Fibroblast of lung (primary cell): ENCODE measurements at regions not wholly inside any gene's neighbourhood (a gene's known extent, or its start where the extent isn't known, plus 50 kb on each side); places are given as distances from the start of the nearest gene placed in this dataset.

Source experiments
- DNase-seq, 2 donors: peaks; one replicate each; pipeline versions ENCODE4 v3.0.0 to v3.0.0-alpha.2; 2010; ENCODE audit warnings: low read depth in 2 of 2
- H2AFZ ChIP-seq: 2 replicates; pipeline ENCODE4 v1.5.1; 2012; ENCODE audit warnings: low read length, control low read depth, inconsistent platforms
- H3K27ac ChIP-seq: 2 replicates; pipeline ENCODE4 v1.5.1; 2011; ENCODE audit warnings: low read length, control low read depth; ENCODE audit not compliant: insufficient read depth
- H3K27me3 ChIP-seq: 2 replicates; pipeline ENCODE4 v1.5.1; 2011; ENCODE audit warnings: mild to moderate bottlenecking, low read length; ENCODE audit not compliant: control insufficient read depth, insufficient read depth
- H3K36me3 ChIP-seq: 2 replicates; pipeline ENCODE4 v1.5.1; 2011; ENCODE audit warnings: low read length; ENCODE audit not compliant: control insufficient read depth, insufficient read depth
- H3K4me1 ChIP-seq: 2 replicates; pipeline ENCODE4 v1.5.1; 2011; ENCODE audit warnings: low read length; ENCODE audit not compliant: control insufficient read depth, insufficient read depth; ENCODE audit errors: extremely low read depth
- H3K4me2 ChIP-seq: 2 replicates; pipeline ENCODE4 v1.5.1; 2011; ENCODE audit warnings: low read length, control low read depth; ENCODE audit not compliant: insufficient read depth; ENCODE audit errors: extremely low read depth
- H3K4me3 ChIP-seq, 4 experiments: fragments of 200-600 bp in 1 of 4; sonication (generic) in 1 of 4; replicated peaks in 1 of 4; 2 replicates each; pipeline ENCODE4 v1.5.1; 2011 to 2016; ENCODE audit warnings: low read length in 4 of 4, low read depth in 3 of 4, mild to moderate bottlenecking in 3 of 4, control low read depth in 2 of 4, inconsistent platforms in 1 of 4, mixed read lengths in 1 of 4; ENCODE audit not compliant: insufficient read depth in 1 of 4; ENCODE audit errors: control extremely low read depth in 1 of 4
- H3K79me2 ChIP-seq: 2 replicates; pipeline ENCODE4 v1.5.1; 2012; ENCODE audit warnings: mild to moderate bottlenecking, low read length, inconsistent platforms; ENCODE audit not compliant: control insufficient read depth, insufficient read depth
- H3K9ac ChIP-seq: 2 replicates; pipeline ENCODE4 v1.5.1; 2011; ENCODE audit warnings: mild to moderate bottlenecking, low read length, control low read depth; ENCODE audit not compliant: insufficient read depth
- H3K9me3 ChIP-seq: 2 replicates; pipeline ENCODE4 v1.5.1; 2012; ENCODE audit warnings: low read depth, low read length; ENCODE audit not compliant: control insufficient read depth, insufficient read depth
- H4K20me1 ChIP-seq: 2 replicates; pipeline ENCODE4 v1.5.1; 2011; ENCODE audit warnings: low read length; ENCODE audit not compliant: control insufficient read depth, insufficient read depth; ENCODE audit errors: extremely low read depth
- CTCF ChIP-seq, 2 donors: IDR thresholded peaks in 1 of 2; conservative IDR thresholded peaks in 1 of 2; 1 replicate in 1 of 2; 2 replicates in 1 of 2; pipeline ENCODE4 v1.5.1; 2011 to 2012; ENCODE audit warnings: low read length in 2 of 2, control low read depth in 1 of 2, inconsistent platforms in 1 of 2, low read depth in 1 of 2, mild to moderate bottlenecking in 1 of 2
- EZH2 ChIP-seq: IDR thresholded peaks from 2 replicates; pipeline ENCODE4 v1.5.1; 2012; ENCODE audit warnings: low read length, control low read depth, mild to moderate bottlenecking; ENCODE audit errors: missing control alignments

- Histone ChIP-seq H3K4me3 (no peak overlapping the region), H3K4me1 (no peaks in the 10 kb centered on the region), H3K27me3 (no peaks in the 10 kb centered on the region), H3K36me3 (no peaks in the 10 kb centered on the region), H3K79me2 (no peaks in the 10 kb centered on the region), H3K4me2 (no peak overlapping the region), H2AFZ (no peak overlapping the region), H3K27ac (no peak overlapping the region), H4K20me1 (no peaks in the 10 kb centered on the region), H3K9me3 (no peaks in the 10 kb centered on the region), H3K9ac (no peak overlapping the region)
- TF ChIP-seq EZH2 (no peak), CTCF (conservative IDR thresholded peaks at IDR 0.05 in 1 of 2, IDR thresholded peaks at IDR 0.05 in 1 of 2; ENCODE audit: low read depth in 1 of 2, low read length in 2 of 2) (no peak)
- peak; percentile 8 to 12 for DNase-seq
Measured at GRCh38 chr1:188888386-188888785, 1589.3 kb downstream of the BRINP3 start.

- DNase-seq: no peak
- TF ChIP-seq EZH2 (no peak), CTCF (conservative IDR thresholded peaks at IDR 0.05 in 1 of 2, IDR thresholded peaks at IDR 0.05 in 1 of 2; ENCODE audit: low read depth in 1 of 2, low read length in 2 of 2) (no peak)
- Histone ChIP-seq H3K9me3 (no peaks in the 10 kb centered on the region), H3K79me2 (no peaks in the 10 kb centered on the region), H2AFZ (no peak overlapping the region), H3K36me3 (no peaks in the 10 kb centered on the region), H3K27me3 (no peaks in the 10 kb centered on the region), H3K4me2 (no peak overlapping the region), H3K4me3 (no peak overlapping the region), H3K4me1 (no peaks in the 10 kb centered on the region), H3K27ac (no peak overlapping the region), H3K9ac (no peak overlapping the region), H4K20me1 (no peaks in the 10 kb centered on the region)
Measured at GRCh38 chr1:188889166-188889565, 1588.5 kb downstream of the BRINP3 start.

GRCh38 chr1:188891958-188892357 is 1585.7 kb downstream of the BRINP3 start:
- TF ChIP-seq CTCF (conservative IDR thresholded peaks at IDR 0.05 in 1 of 2, IDR thresholded peaks at IDR 0.05 in 1 of 2; ENCODE audit: low read depth in 1 of 2, low read length in 2 of 2) (no peak), EZH2 (no peak)
- no peaks in the 10 kb centered on the region for H4K20me1 ChIP-seq
- H3K27ac ChIP-seq: no peak overlapping the region
- H2AFZ ChIP-seq: no peak overlapping the region
- H3K4me2 ChIP-seq: no peak overlapping the region
- no peaks in the 10 kb centered on the region for H3K27me3 ChIP-seq
- H3K36me3 ChIP-seq: no peaks in the 10 kb centered on the region
- H3K4me1 ChIP-seq: no peaks in the 10 kb centered on the region
- no peak overlapping the region for H3K4me3 ChIP-seq
- H3K79me2 ChIP-seq: no peaks in the 10 kb centered on the region
- no peak for DNase-seq
- H3K9me3 ChIP-seq: no peaks in the 10 kb centered on the region
- H3K9ac ChIP-seq: no peak overlapping the region
